HT1080 (cell line): ENCODE measurements at regions not wholly inside any gene's neighbourhood (a gene's known extent, or its start where the extent isn't known, plus 50 kb on each side); places are given as distances from the start of the nearest gene placed in this dataset.

ENCODE experiments used
- DNase-seq: peaks from one replicate; pipeline ENCODE4 v3.0.0-alpha.2; 2015; ENCODE audit warnings: low read depth

GRCh38 chr9:18343784-18344183, 130.2 kb upstream of the ADAMTSL1 start:
- DNase-seq = no peak

GRCh38 chr9:18346745-18347144, 127.2 kb upstream of the ADAMTSL1 start:
- no peak for DNase-seq

- no peak for DNase-seq
Observed at GRCh38 chr9:18347386-18348082, 126.4 kb upstream of the ADAMTSL1 start.

GRCh38 chr9:18348083-18348475, 125.9 kb upstream of the ADAMTSL1 start:
- DNase-seq = no peak

GRCh38 chr9:18349530-18349929, 124.4 kb upstream of the ADAMTSL1 start:
- DNase-seq = no peak

GRCh38 chr9:18350036-18350435, 123.9 kb upstream of the ADAMTSL1 start:
- no peak for DNase-seq

GRCh38 chr9:18350995-18351595, 122.9 kb upstream of the ADAMTSL1 start:
- no peak for DNase-seq

- DNase-seq = no peak
Observed at GRCh38 chr9:18352711-18353110, 121.2 kb upstream of the ADAMTSL1 start.

GRCh38 chr9:18353473-18353872, 120.5 kb upstream of the ADAMTSL1 start:
- no peak for DNase-seq

- no peak for DNase-seq
Observed at GRCh38 chr9:18357321-18357720, 116.6 kb upstream of the ADAMTSL1 start.

GRCh38 chr9:18358325-18358724, 115.6 kb upstream of the ADAMTSL1 start:
- peak; percentile 52 for DNase-seq

GRCh38 chr9:18359335-18359734, 114.6 kb upstream of the ADAMTSL1 start:
- peak; percentile 67 for DNase-seq

GRCh38 chr9:18360005-18360404, 113.9 kb upstream of the ADAMTSL1 start:
- DNase-seq = peak; percentile 25

GRCh38 chr9:18361646-18362045, 112.3 kb upstream of the ADAMTSL1 start:
- no peak for DNase-seq

- DNase-seq = no peak
Observed at GRCh38 chr9:18362166-18362565, 111.8 kb upstream of the ADAMTSL1 start.

GRCh38 chr9:18362901-18363685, 110.9 kb upstream of the ADAMTSL1 start:
- no peak for DNase-seq

- DNase-seq = no peak
Observed at GRCh38 chr9:18365651-18366050, 108.3 kb upstream of the ADAMTSL1 start.

GRCh38 chr9:18366184-18366583, 107.8 kb upstream of the ADAMTSL1 start:
- no peak for DNase-seq

- DNase-seq = no peak
Observed at GRCh38 chr9:18368206-18368605, 105.7 kb upstream of the ADAMTSL1 start.

GRCh38 chr9:18371141-18371540, 102.8 kb upstream of the ADAMTSL1 start:
- DNase-seq = no peak

GRCh38 chr9:18371621-18372020, 102.3 kb upstream of the ADAMTSL1 start:
- DNase-seq = no peak

- peak; percentile 91 for DNase-seq
Observed at GRCh38 chr9:18379073-18379811, 94.7 kb upstream of the ADAMTSL1 start.
